ENCODE measurements at regions not wholly inside any gene's neighbourhood (a gene's known extent, or its start where the extent isn't known, plus 50 kb on each side); places are given as distances from the start of the nearest gene placed in this dataset.

- TF ChIP-seq CTCF (IDR thresholded peaks at IDR 0.05) = no peak
- no peak for TF ChIP-seq POLR2AphosphoS5 (IDR thresholded peaks at IDR 0.05)
- TF ChIP-seq POLR2A (IDR thresholded peaks at IDR 0.05) = no peak
Measured at GRCh38 chr2:176789751-176790150, 422.8 kb upstream of the HNRNPA3 start.

Measured in stomach (tissue), 4 donors.